HG03354 (cell line): ENCODE measurements at regions not wholly inside any gene's neighbourhood (a gene's known extent, or its start where the extent isn't known, plus 50 kb on each side); places are given as distances from the start of the nearest gene placed in this dataset.

Source experiments
- ATAC-seq: cut with Tn5 transposase; IDR thresholded peaks from one replicate; pipeline ENCODE4 v1.9.1; 2021; ENCODE audit warnings: mild to moderate bottlenecking; ENCODE audit not compliant: unreplicated experiment, poor library complexity, severe bottlenecking

- no peak for ATAC-seq
Measured at GRCh38 chr3:72698154-72698917, 149.9 kb downstream of the SHQ1 start.

- ATAC-seq, result no peak
Measured at GRCh38 chr3:72697717-72698116, 150.5 kb downstream of the SHQ1 start.

- ATAC-seq, result no peak
Measured at GRCh38 chr3:72696815-72697214, 151.4 kb downstream of the SHQ1 start.

DNA sequence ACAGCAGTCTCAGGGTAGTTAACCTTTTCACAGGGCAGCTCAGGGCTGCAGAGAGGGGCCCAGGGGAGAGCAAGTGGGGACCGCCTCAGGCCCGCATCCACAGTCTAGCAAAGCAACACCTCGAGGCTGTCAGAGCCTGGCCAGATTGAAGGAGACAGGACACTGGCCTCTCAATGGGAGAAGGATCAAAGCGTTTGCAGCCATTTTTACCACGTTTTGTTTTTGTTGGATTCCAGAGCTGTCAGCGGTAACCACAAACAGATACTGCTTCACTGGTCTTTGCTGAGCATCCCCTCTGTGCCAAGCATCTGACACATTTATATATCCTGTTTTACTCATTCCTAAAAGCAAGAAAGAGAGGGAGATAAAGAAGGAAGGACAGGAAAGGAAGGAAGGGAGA lies 153.8 kb downstream of the SHQ1 start:
- no peak for ATAC-seq

DNA sequence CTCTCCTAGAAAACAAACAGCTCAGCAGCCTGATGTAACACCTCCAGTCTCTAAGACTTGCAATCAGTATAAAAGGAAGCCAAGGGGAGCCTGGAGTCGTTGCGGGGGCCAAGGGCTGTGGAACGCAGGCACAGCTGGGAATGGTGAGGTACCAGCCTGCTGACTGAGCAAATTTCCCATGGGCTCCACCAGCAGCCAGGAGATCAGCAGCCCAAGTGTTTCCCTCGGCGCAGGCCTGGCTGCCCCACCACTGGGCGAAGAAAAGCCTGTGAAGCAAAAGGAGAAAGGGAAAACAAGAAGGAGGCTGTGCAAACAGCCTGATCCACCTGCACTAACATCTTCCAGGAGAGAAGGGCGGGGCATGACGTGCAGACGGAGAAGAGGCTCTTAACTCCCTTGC lies 155.3 kb downstream of the SHQ1 start:
- ATAC-seq, result no peak

- no peak for ATAC-seq
Measured at GRCh38 chr3:72690629-72691028, 157.6 kb downstream of the SHQ1 start.

GRCh38 chr3:72682936-72683452 lies 165.3 kb downstream of the SHQ1 start:
- ATAC-seq, result peak; percentile 59

DNA sequence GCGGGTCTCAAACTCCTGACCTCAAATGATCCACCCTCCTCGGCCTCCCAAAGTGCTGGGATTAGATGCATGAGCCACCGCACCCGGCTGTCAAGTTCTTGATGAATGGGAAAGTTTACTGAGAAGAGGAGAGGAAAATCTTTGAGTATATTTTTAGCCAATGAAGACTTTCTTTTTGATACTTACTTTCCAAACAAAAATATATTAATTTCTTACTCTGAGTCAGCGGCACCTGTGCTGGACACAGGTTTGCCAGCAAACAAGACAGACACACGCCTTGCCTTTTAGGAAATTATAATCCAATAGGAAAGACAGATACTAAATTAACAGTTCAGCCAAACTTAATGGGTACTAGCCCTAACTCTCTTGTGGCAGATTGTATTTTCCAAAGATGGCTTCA lies 166.6 kb downstream of the SHQ1 start:
- ATAC-seq, result no peak

DNA sequence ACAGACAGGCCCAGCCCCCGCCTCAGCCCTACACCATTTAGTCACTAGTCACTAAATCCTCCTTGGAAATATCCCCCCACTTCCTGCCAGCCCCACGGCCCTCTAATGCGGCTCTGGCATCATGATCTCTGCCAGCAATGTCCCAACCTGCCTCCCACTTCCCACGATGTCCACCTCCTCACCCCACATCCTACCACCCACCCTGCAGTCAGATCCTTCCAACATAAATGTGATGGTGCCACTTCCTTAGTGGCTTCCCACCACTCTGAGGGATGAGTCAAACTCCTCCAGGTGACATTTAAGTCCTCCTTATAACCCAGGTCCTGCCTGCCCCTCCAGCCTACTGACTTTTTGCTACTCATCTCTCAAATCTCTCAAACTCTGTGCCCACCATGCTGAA lies 167.5 kb downstream of the SHQ1 start:
- no peak for ATAC-seq

GRCh38 chr3:72679540-72680198 lies 168.6 kb downstream of the SHQ1 start:
- ATAC-seq, result no peak

DNA sequence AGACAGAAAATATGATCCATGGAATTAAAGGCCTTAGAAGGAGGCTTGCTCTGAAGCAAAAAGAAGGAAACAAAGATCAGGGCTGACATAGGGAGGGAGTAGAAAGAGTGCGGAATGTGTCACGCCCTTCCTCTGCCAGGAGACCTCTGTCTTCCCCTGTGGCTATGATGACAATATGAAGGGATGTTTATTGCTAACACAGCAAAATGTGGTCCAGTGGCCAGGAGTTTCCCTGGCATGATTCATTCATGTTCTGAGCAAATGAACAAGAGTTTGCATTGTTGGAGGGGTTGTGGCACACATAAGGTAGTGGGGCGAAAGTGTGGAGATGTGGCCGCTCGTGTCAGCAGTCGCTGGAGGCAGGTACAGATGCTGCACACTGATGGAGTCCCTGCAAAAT lies 169.4 kb downstream of the SHQ1 start:
- no peak for ATAC-seq

- no peak for ATAC-seq
Measured at GRCh38 chr3:72678380-72678779, 169.9 kb downstream of the SHQ1 start.

DNA sequence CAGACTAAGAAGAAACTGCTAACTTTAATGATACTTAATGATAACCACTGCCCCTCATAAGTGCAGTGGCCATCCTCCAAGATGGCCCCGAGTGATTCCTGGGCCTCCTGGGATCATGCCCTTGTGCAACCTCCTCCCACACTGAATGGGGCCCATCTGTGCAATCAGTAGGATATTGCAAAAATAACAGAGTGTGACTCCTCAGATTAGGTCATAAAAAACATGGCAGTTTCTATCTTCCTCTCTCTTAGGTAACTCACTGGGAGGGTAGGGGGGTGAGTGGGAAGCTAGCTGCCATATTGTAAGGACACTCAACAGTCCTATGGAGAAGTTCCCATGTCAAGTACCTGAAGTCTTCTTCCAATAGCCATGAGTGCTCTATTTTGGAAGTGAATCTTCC lies 173.0 kb downstream of the SHQ1 start:
- ATAC-seq, result no peak

DNA sequence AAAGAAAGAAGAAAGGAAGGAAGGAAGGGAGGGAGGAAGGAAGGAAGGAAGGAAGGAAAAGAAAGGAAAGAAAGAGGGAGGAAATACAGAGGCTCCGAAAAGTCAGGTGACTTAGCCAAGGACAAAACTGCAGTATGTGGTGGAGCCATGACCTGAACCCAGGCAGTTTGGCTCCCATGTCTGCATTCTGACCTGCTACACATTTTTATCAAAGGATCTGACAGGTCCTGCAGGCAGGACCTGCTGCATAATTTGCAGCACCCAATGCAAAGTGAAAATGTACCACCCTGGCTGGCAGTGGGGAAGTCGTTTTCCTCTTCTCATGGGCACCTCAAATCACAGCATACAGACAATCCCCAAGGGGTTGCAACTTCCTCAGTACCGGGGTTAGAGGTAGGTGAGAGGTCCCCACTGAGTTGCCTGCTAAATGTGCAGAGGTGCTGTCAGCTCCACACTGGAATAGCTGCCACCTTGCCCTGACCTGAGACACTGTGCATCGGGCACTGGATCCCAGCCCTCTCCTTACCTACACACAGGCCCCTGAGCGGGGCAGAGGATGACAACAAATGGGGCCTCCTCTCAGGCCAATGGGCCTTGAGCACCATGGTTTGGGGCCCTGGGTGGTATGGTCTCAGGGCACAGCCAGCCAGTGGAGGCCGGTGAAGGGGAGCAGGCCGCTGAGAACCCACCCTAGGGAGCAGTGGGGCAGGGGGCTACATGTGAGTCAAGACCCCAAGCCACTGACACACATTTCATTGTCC lies 175.1 kb downstream of the SHQ1 start:
- ATAC-seq, result no peak

DNA sequence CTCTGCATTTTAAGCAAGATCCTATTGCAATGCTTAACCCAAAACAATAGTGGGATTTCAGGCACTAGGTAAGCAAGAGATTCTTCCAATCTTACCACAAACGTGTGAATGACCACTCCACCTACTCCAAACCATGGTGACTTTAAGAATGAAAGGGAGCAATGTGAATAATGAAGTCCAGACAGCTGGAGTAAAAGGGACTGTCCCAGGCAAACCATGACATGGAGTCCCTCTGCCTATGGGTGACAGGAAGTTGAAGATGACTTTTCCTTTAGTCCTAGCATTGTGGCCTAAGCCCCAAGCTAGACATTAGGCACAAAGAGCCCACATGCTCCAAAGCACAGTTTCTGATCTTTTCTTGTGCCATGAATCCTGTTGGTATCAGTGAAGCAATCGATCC lies 179.0 kb downstream of the SHQ1 start:
- no peak for ATAC-seq

GRCh38 chr3:72666447-72666755 lies 181.8 kb downstream of the SHQ1 start:
- ATAC-seq, result no peak

DNA sequence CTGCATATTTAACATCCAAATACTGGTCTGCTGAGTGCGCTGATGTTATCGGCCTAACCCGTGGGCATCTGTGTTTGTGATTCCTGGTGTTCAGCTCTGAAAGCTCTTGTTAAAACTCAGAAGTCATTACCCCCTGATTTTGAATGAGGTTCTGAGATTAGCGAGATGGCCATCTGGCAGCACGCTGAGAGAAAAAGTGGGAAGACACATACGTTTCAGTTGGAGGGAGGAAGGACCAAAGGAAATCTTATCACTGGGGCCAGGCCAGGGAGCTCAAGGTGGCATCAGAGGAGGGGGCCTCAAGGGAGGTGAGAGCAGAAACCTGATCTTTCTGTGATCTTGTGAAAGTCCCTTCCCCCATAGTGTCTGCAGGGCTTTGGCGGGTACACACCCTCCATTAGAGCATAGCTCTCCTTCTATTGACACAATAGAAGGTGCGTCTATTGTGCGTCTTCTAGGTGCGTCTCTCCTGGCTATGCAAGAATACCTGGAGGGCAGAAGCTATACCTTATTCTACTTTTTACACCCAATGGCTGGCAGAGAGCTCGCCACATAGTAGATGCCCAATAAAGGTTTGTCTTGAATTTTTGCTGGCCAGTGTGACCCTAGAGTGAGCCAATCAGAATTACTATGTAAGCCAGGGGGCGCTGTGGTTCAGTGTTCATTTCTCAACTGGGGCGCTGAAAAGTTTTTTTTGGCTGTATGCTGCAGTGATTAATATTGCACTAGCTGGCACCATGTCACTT lies 182.4 kb downstream of the SHQ1 start:
- no peak for ATAC-seq

- ATAC-seq, result no peak
Measured at GRCh38 chr3:72665103-72665502, 183.1 kb downstream of the SHQ1 start.

- ATAC-seq, result no peak
Measured at GRCh38 chr3:72664184-72664975, 183.9 kb downstream of the SHQ1 start.
